Fibroblast of skin of right quadriceps (primary cell): ENCODE measurements at regions not wholly inside any gene's neighbourhood (a gene's known extent, or its start where the extent isn't known, plus 50 kb on each side); places are given as distances from the start of the nearest gene placed in this dataset.

ENCODE experiments used
- DNase-seq: peaks from one replicate; pipeline ENCODE4 v3.0.0-alpha.2; 2013

DNA sequence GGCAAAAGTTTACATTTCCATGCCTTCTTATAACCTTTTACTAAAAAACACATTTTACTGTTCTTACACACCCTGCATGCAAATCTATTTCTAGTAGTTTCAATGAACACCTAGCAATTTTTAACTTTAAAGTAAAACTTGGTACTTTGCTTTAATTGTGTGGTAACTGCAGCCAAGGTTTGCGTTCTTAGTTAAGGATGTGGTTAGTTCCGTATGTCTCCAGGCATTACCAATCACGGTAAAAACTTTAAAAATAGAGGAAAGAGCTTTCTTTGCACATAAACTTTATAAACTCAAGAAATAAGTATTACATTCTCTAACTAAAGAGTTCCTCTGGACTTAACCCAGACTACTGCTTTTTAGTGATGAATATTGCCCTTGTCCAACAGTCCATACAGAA, 795.2 kb downstream of the SLC16A7 start:
- no peak for DNase-seq

GRCh38 chr12:60391791-60392190, 796.0 kb downstream of the SLC16A7 start:
- no peak for DNase-seq

DNA sequence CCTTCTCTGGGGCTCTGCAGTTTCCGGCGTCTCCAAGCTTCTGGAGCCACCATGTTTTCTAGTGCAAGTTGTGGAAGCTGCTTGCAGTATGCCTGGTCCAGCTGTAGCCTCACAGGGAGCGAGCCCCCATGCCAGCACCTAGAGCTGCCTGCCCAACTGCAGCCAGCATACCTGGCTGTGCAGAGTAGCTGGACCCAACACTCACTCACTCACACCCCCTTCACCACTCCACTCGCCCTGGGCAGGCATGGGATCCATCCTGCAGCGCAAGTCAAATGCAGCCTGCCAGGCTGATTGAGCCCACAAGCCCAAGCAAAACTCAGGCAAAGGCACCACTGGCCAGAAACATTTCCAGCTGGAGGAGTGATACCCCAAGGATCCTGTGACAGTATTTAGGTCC, 797.3 kb downstream of the SLC16A7 start:
- DNase-seq: no peak

- DNase-seq: peak; percentile 93
Measured at GRCh38 chr12:60394665-60395064, 798.8 kb downstream of the SLC16A7 start.

DNA sequence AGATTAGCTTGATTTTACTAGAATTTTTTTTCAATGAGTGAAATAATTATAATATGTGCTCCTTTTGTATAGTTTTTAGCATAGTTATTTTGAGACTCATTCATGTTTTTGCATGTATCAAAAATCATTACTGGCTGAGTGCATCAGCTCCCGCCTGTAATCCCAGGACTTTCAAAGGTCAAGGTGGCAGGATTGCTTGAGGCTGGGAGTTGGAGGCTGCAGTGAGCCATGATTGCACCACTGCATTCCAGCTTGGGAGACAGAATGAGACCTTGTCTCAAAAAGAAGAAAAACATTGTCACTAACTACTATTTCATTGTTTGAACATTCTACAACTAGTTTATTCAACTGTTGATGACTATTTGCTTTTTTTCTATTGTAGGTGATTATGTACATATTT, 802.7 kb downstream of the SLC16A7 start:
- DNase-seq: no peak

- no peak for DNase-seq
Measured at GRCh38 chr12:60399064-60399463, 803.2 kb downstream of the SLC16A7 start.

DNA sequence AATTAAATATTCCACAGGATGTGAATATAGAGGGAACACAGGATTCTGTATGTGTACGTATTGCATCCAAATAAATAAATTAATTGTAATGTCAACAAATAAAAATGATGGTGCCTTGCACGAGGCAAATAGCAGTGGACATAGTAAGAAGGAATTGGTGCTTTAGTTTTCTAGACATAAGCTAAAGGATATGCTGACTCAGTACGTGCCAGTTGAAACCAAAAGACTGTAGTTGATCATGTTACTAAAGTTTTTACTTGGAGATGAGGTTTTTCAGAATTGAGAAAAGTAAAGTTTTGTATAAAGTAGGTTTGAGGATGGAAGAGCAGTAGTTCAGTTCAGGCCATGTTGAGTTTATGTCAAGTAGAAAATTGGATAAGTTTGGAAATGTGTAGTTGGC, 807.2 kb downstream of the SLC16A7 start:
- DNase-seq: no peak

DNA sequence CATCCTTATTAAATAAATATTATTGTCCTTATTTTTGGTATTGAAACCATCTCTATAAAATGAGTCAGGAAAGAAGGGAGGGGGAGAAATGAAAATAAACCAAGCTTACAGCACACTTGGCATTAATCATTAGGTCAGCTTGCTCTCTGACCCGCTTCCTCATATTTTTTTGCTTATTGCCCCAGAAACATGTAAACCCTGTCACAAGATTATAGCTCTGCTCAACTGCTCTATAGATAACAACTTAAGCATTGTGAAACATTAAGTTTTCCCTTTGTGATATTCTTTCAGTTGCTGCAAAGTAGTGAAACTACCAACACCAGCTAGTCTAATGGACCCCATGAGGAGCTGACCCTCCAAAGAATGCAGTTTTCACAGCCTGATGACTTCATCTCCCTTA, 819.5 kb downstream of the SLC16A7 start:
- DNase-seq: peak; percentile 6

GRCh38 chr12:60419986-60420385, 824.2 kb downstream of the SLC16A7 start:
- no peak for DNase-seq

DNA sequence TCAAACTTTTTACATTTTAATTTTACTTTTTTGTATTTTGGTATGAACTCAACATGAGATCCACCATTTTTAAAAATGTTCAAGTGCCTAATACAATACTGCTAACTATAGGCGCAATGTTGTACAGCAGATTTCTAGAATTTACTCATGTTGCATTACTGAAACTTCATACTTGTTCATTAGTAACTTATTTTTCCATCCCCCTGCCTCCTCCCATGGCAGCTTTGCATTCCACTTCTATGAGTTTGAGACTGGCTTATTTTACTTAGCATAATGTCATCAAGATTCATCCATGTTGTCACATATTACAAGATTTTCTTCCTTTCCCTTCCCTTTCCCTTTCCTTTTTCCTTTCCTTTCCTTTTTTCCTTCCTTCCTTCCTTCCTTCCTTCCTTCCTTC, 825.9 kb downstream of the SLC16A7 start:
- DNase-seq: peak; percentile 40

DNA sequence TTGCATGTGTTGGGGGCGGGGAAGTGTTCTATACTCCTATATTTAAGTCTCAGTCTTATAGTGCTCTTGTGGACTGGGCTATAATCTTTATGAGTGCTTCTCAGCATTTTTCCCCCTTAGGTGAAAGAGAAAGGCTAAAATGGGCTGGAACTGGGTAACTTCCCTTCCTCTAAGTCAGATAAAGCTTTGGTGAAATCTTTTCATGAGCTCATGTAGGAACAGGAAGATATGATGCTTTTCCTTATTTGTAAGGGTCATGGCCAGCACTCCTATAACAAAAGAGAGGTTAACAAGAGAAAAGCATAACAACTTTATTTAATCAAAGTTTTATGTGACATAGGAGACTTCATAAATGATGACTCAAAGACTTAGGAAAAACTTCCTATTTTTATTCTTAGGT, 841.5 kb downstream of the SLC16A7 start:
- DNase-seq: no peak

DNA sequence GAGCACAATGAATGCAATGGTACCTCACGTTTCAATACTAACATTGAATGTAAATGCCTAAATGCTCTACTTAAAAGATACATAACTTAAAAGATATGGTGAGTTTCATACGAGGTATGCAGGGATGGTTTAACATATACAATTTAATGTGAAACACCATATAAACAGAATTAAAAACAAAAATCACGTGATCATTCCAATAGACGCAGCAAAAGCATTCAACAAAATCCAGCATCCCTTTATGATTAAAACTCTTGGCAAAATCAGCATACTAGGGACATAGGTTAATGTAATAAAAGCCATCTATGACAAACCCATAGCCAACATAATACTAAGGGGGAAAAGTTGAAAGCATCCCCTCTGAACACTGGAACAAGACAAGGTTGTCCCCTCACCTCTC, 845.7 kb downstream of the SLC16A7 start:
- DNase-seq: no peak

DNA sequence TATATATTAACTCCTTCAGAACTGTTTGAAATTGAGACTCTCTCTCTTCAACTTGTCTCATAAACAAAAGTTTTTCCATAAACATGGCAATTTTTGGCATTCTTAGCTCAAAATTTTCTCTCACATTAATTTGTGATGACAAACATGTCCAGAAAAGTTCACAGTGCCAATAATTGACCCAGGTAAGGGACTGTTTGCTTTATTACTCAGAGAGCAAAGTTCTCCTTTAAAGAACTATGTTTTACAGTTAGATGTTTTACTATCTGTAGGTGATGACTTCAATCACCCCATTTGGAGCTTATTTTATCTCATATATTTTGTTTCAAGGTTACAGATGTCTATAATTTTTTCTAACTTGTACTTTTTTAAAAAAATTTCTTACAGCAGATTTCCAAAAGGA, 855.6 kb downstream of the SLC16A7 start:
- DNase-seq: no peak

DNA sequence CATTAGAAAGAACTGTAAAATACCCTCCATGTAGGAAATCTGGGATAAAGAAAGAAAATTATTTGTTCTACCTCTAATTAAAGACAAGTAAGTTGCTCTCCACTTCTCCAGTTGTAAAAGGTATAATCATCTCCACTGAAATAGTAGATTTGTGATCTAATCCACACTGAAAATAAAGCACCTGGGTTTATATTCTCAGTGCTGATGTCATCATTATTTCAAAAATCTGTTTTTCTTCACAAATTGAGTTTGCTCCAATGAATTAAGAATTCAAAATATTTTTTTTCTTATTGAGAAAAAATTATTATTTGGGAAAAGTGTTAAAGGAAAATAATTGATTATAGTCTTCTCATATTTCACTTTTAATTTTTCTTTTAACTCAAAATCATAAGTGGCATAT, 869.2 kb downstream of the SLC16A7 start:
- DNase-seq: no peak

DNA sequence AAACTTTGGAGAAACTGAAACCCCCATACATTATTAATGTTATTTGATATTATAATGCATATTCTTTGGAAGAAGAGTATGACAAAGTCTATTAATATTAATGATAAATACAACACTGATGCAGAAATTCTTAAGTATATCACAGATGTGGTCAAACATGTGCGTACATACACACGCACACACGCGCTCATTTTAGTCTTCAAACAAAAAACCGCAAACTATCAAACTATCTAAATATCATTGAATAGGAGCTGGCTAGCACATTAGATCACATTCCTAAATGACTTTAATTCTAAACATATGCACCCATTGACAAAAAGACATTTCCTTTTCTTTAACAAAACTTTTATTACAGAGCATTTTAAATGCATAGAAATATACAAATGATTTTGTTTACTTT, 872.7 kb downstream of the SLC16A7 start:
- peak; percentile 56 for DNase-seq

DNA sequence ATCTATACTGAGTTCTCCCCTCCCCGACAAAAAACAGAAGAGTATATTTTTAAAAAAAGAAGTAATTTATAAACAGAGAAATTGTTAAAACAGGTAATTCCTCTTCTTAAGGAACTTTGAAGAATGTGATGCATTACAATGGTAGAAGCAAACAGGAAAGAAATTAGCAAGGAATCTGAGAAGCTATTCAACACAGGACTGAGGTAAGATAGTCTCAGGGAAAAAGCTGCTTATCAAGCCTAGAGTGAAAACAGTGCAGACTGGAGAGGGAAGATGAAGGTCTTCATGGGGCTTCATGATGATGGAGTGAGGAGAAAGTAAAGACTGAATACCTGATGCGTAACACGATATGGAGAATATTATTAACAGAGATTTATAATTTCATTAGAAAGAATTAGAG, 880.0 kb downstream of the SLC16A7 start:
- no peak for DNase-seq

DNA sequence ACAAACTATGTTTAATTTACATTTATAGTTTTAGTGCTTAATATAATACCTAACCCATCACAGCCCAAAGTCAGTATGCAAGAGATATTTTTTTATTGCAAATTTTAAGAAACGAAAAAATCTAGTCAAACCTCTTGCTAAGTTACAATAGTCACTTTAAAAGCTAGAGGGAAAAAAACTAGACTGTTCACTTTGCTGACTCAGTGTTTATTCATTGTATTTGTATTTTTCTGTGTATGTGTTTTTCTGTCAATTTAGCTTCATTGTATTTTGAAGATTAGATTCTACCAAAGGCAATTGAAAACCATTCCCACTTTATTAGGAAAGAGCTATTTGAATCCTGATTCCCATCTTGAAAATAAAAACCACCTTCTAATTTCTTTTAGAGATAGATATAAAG, 891.5 kb downstream of the SLC16A7 start:
- no peak for DNase-seq

- peak; percentile 29 for DNase-seq
Measured at GRCh38 chr12:60489071-60489470, 893.2 kb downstream of the SLC16A7 start.

DNA sequence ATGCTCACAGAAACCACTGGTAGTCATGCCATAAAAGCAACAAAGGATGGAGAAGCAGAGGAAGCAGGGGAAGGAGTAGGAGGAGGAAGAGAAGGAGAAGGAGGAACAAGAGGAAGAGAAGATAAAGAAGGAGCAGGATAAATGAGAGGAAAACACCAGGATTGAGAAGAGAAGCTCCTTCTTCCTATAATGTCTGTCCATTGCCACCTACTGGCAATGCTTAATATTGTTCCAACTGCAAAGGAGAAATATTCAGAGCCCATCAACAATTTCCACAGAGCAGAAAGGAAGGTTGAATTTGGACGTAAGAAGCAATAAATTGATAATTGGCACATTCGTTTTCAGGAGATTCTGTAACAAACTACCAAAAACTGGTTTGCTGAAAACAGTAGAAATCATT, 898.4 kb downstream of the SLC16A7 start:
- peak; percentile 71 for DNase-seq

- DNase-seq: no peak
Measured at GRCh38 chr12:60498656-60499055, 902.8 kb downstream of the SLC16A7 start.

GRCh38 chr12:60501124-60501729, 905.4 kb downstream of the SLC16A7 start:
- DNase-seq: peak; percentile 35

- no peak for DNase-seq
Measured at GRCh38 chr12:60522684-60523400, 927.0 kb downstream of the SLC16A7 start.

DNA sequence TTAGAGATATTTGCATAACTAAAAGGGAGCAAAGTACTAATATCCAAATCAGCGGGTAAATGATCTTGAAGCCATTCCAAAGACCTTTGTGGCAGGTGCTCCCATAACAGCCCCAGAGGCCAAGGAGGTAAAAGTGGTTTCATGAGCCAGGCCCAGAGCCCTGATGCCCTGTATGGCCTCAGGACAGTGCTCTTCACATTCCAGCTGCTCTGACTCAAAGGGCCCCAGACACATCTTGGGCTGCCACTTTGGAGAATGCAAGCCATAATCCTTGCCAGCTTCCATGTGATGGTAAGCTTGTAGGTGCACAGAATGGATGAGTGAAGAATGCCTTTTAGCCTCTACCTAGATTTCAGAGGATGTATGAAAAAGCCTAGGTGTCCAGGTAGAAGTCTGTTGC, 933.4 kb downstream of the SLC16A7 start:
- no peak for DNase-seq

DNA sequence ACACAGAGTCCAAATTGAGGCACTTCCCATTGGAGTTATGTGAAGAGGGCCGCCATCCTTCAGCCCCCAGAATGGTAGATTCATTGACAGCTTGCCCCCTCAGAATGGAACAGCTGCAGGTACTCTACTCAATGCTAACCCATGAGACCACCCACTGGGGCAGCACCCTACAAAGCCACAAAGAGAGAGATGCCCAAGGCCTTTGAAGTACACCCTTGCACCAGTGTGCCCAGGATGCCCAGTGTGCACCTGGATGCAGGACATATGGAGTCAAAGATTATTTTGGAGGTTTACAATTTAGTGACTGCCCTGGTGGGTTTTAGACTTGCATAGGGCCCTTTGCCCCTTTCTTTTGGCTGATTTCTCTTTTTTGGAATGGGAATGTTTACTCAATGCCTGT, 933.9 kb downstream of the SLC16A7 start:
- DNase-seq: no peak

- peak; percentile 14 for DNase-seq
Measured at GRCh38 chr12:60535363-60535762, 939.5 kb downstream of the SLC16A7 start.
